ENCODE measurements at regions not wholly inside any gene's neighbourhood (a gene's known extent, or its start where the extent isn't known, plus 50 kb on each side); places are given as distances from the start of the nearest gene placed in this dataset.

DNA sequence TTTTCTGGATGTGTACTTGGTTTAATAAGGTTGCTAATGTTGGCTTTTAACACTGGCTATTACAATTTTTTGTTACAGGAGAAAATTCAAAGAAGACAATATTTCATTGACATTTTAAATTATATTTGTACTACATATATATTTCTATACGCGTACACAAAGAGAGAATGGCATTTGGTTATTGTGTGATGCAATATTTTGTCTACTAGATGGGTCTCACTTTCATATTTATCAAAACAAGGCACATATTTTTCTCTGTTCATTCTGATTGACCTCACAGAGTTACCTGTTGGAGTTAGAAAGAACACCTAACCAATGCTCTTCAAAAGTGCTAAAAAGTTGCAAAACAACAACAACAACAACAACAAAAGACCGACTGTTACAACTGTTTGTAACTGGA lies 50.2 kb upstream of the VGLL3 start:
- no peak overlapping the region for H3K27ac ChIP-seq
- H3K36me3 ChIP-seq, result no peaks in the 10 kb centered on the region
- TF ChIP-seq CTCF (IDR thresholded peaks at IDR 0.05) (no peak), POLR2A (IDR thresholded peaks at IDR 0.05) (no peak)
- no peak overlapping the region for H3K4me3 ChIP-seq
- DNase-seq, result no peak
- H3K27me3 ChIP-seq, result no peaks in the 10 kb centered on the region
- H3K4me1 ChIP-seq, result no peaks in the 10 kb centered on the region
- no peaks in the 10 kb centered on the region for H3K9me3 ChIP-seq
- intact Hi-C loops (cut with DNase I; ENCODE audit: low total_unique reads), result no loop called here
